H9 (cell line): ENCODE measurements at regions not wholly inside any gene's neighbourhood (a gene's known extent, or its start where the extent isn't known, plus 50 kb on each side); places are given as distances from the start of the nearest gene placed in this dataset.
A peak's percentile ranks its signal among the peaks of the same experiment; 100 is the strongest.

Experiments used
- DNase-seq: peaks from one replicate; pipeline ENCODE4 v3.0.0-alpha.2; 2017
- H2AFZ ChIP-seq: one replicate; pipeline ENCODE4 v1.6.1; 2013; ENCODE audit warnings: mild to moderate bottlenecking, low read length, control low read depth, moderate library complexity
- H2AK5ac ChIP-seq: 2 replicates; pipeline ENCODE4 v1.6.1; 2013; ENCODE audit warnings: low read length, control low read depth, mixed read lengths; ENCODE audit not compliant: insufficient read length
- H2BK120ac ChIP-seq: one replicate; pipeline ENCODE4 v1.6.1; 2013; ENCODE audit warnings: low read depth, mild to moderate bottlenecking, low read length, control low read depth, inconsistent platforms; ENCODE audit not compliant: poor library complexity, severe bottlenecking
- H2BK12ac ChIP-seq: 2 replicates; pipeline ENCODE4 v1.6.1; 2013; ENCODE audit warnings: low read length, control low read depth, mixed read lengths, low read depth; ENCODE audit not compliant: insufficient read length
- H2BK15ac ChIP-seq: 2 replicates; pipeline ENCODE4 v1.6.1; 2013; ENCODE audit warnings: low read depth, low read length, control low read depth
- H2BK20ac ChIP-seq: one replicate; pipeline ENCODE4 v1.6.1; 2013; ENCODE audit warnings: low read depth, mild to moderate bottlenecking, low read length, control low read depth, inconsistent platforms; ENCODE audit not compliant: poor library complexity, severe bottlenecking
- H2BK5ac ChIP-seq: 2 replicates; pipeline ENCODE4 v1.6.1; 2013; ENCODE audit warnings: low read length, control low read depth, mixed read lengths; ENCODE audit not compliant: insufficient read length
- H3K14ac ChIP-seq: 2 replicates; pipeline ENCODE4 v1.6.1; 2013; ENCODE audit warnings: low read length, control low read depth; ENCODE audit not compliant: insufficient read depth
- H3K18ac ChIP-seq: 2 replicates; pipeline ENCODE4 v1.6.1; 2013; ENCODE audit warnings: low read depth, mild to moderate bottlenecking, mixed read lengths, low read length, control low read depth; ENCODE audit not compliant: insufficient read length
- H3K23ac ChIP-seq: 2 replicates; pipeline ENCODE4 v1.6.1; 2013; ENCODE audit warnings: low read length, control low read depth, mixed read lengths, low read depth; ENCODE audit not compliant: insufficient read length
- H3K23me2 ChIP-seq: 2 replicates; pipeline ENCODE4 v1.6.1; 2013; ENCODE audit warnings: low read depth, mild to moderate bottlenecking, mixed read lengths, low read length, control low read depth; ENCODE audit not compliant: insufficient read length, poor library complexity, severe bottlenecking
- H3K27ac ChIP-seq: 2 replicates; pipeline ENCODE4 v1.5.1; 2013; ENCODE audit warnings: low read length, control low read depth, mixed read lengths, low read depth; ENCODE audit not compliant: insufficient read length
- H3K27me3 ChIP-seq: 2 replicates; pipeline ENCODE4 v1.6.1; 2013; ENCODE audit warnings: low read length, control low read depth, inconsistent platforms; ENCODE audit not compliant: insufficient read depth
- H3K4ac ChIP-seq: 2 replicates; pipeline ENCODE4 v1.6.1; 2013; ENCODE audit warnings: low read depth, mild to moderate bottlenecking, control low read depth, inconsistent platforms, low read length, moderate library complexity
- H3K4me1 ChIP-seq: 2 replicates; pipeline ENCODE4 v1.6.1; 2013; ENCODE audit warnings: low read length, control low read depth, inconsistent platforms; ENCODE audit not compliant: insufficient read depth
- H3K4me2 ChIP-seq: 2 replicates; pipeline ENCODE4 v1.6.1; 2013; ENCODE audit warnings: low read length, control low read depth, mixed read lengths; ENCODE audit not compliant: insufficient read length, insufficient read depth
- H3K56ac ChIP-seq: 2 replicates; pipeline ENCODE4 v1.6.1; 2013; ENCODE audit warnings: low read depth, mild to moderate bottlenecking, mixed read lengths, low read length, control low read depth; ENCODE audit not compliant: insufficient read length
- H3K79me1 ChIP-seq: 2 replicates; pipeline ENCODE4 v1.6.1; 2013; ENCODE audit warnings: low read depth, mild to moderate bottlenecking, moderate library complexity, low read length, control low read depth, inconsistent platforms; ENCODE audit not compliant: insufficient read depth, poor library complexity, severe bottlenecking
- H3K79me2 ChIP-seq: 2 replicates; pipeline ENCODE4 v1.6.1; 2013; ENCODE audit warnings: low read length, control low read depth, inconsistent platforms; ENCODE audit not compliant: insufficient read depth
- H3K9ac ChIP-seq: 2 replicates; pipeline ENCODE4 v1.6.1; 2013; ENCODE audit warnings: low read length, control low read depth, mixed read lengths; ENCODE audit not compliant: insufficient read length; ENCODE audit errors: extremely low read depth
- H3K9me3 ChIP-seq: one replicate; pipeline ENCODE4 v1.6.1; 2013; ENCODE audit warnings: low read depth, low read length, inconsistent platforms; ENCODE audit not compliant: control insufficient read depth
- H3T11ph ChIP-seq: one replicate; pipeline ENCODE4 v1.6.1; 2013; ENCODE audit warnings: mild to moderate bottlenecking, low read length, control low read depth, inconsistent platforms
- H4K20me1 ChIP-seq: one replicate; pipeline ENCODE4 v1.6.1; 2013; ENCODE audit not compliant: control insufficient read depth, insufficient read length, insufficient read depth
- H4K5ac ChIP-seq: 2 replicates; pipeline ENCODE4 v1.6.1; 2013; ENCODE audit warnings: low read depth, mild to moderate bottlenecking, mixed read lengths, low read length, control low read depth; ENCODE audit not compliant: insufficient read length
- H4K8ac ChIP-seq: replicated peaks from 2 replicates; pipeline ENCODE4 v1.6.1; 2013; ENCODE audit warnings: low read length, control low read depth, mixed read lengths, low read depth; ENCODE audit not compliant: insufficient read length
- H4K91ac ChIP-seq: 2 replicates; pipeline ENCODE4 v1.6.1; 2013; ENCODE audit warnings: low read depth, mild to moderate bottlenecking, moderate library complexity, mixed read lengths, low read length, control low read depth; ENCODE audit not compliant: insufficient read length
- H3K27ac Mint-ChIP-seq, 3 experiments: 2 replicates in 2 of 3; 3 replicates in 1 of 3; pipeline ENCODE4 v1.8.0; 2020 to 2021; ENCODE audit warnings: mixed read lengths in 3 of 3, mild to moderate bottlenecking in 1 of 3, moderate library complexity in 1 of 3
- H3K27me3 Mint-ChIP-seq: 2 replicates; pipeline ENCODE4 v1.8.0; 2021; ENCODE audit warnings: low read depth, mild to moderate bottlenecking, moderate library complexity, mixed read lengths
- H3K36me3 Mint-ChIP-seq, 3 experiments: 2 replicates in 2 of 3; 3 replicates in 1 of 3; pipeline ENCODE4 v1.8.0; 2020 to 2021; ENCODE audit warnings: low read depth in 3 of 3, mixed read lengths in 3 of 3; ENCODE audit not compliant: insufficient read depth in 1 of 3
- H3K4me1 Mint-ChIP-seq, 2 experiments: 2 replicates each; pipeline ENCODE4 v1.8.0; 2020; ENCODE audit warnings: mixed read lengths in 2 of 2
- H3K4me3 Mint-ChIP-seq, 2 experiments: 2 replicates in 1 of 2; 3 replicates in 1 of 2; pipeline ENCODE4 v1.8.0; 2020 to 2021; ENCODE audit warnings: mild to moderate bottlenecking in 2 of 2, mixed read lengths in 2 of 2, moderate library complexity in 1 of 2
- H3K9me3 Mint-ChIP-seq, 2 experiments: 2 replicates in 1 of 2; 3 replicates in 1 of 2; pipeline ENCODE4 v1.8.0; 2020; ENCODE audit warnings: mild to moderate bottlenecking in 2 of 2, mixed read lengths in 2 of 2, moderate library complexity in 1 of 2
- CTCF ChIP-seq: fragments of 200-600 bp; sonication (generic); conservative IDR thresholded peaks from 3 replicates; pipeline ENCODE4 v1.8.0; 2021; ENCODE audit warnings: antibody characterized with exemption, mild to moderate bottlenecking
- WGBS: extraction: QIAGEN DNeasy Blood & Tissue Kit; methylation state at CpG from one replicate; pipeline ENCODE4 v1.1.7; 2013; ENCODE audit warnings: missing lambda C conversion rate, low lambda C conversion rate, mixed read lengths; ENCODE audit not compliant: insufficient read length; ENCODE audit errors: extremely low coverage; 5-methylcytosine and 5-hydroxymethylcytosine counted together

- Mint-ChIP-seq H3K27ac (peak overlapping the region in 2 of 3 experiments; percentile 67 to 95; a peak in 5 of 7 replicates), H3K4me3 (peak overlapping the region; percentile 83 to 86), H3K9me3 (no peaks in the 10 kb centered on the region), H3K4me1 (peaks cover 57 to 61% of the 10 kb centered on the region in 2 experiments), H3K36me3 (no peaks in the 10 kb centered on the region; a peak in 1 of 7 replicates), H3K27me3 (no peaks in the 10 kb centered on the region)
- H4K8ac ChIP-seq = no peak overlapping the region
- no peak overlapping the region for H3K27ac ChIP-seq
- H4K5ac ChIP-seq = no peak overlapping the region
- no peak overlapping the region for H3K4ac ChIP-seq
- H3K18ac ChIP-seq = peak overlapping the region; percentile 51
- no peak overlapping the region for H2BK12ac ChIP-seq
- H3K79me1 ChIP-seq = no peaks in the 10 kb centered on the region
- H4K20me1 ChIP-seq = no peaks in the 10 kb centered on the region
- H4K91ac ChIP-seq = no peak overlapping the region
- no peak for TF ChIP-seq CTCF
- peaks cover 8% of the 10 kb centered on the region for H3K23me2 ChIP-seq
- no peak overlapping the region for H2BK5ac ChIP-seq
- no peak overlapping the region for H3T11ph ChIP-seq
- H3K27me3 ChIP-seq = no peaks in the 10 kb centered on the region
- H2BK120ac ChIP-seq = no peak overlapping the region
- H2AK5ac ChIP-seq = no peak overlapping the region
- no peaks in the 10 kb centered on the region for H3K9me3 ChIP-seq
- peak overlapping the region; percentile 79 for H3K4me2 ChIP-seq
- H3K56ac ChIP-seq = no peak overlapping the region
- H2BK20ac ChIP-seq = no peak overlapping the region
- H3K14ac ChIP-seq = 0 out of 2 replicates have a peak overlapping the region, but pooled peaks have one; percentile 4
- peak overlapping the region; percentile 66 for H3K9ac ChIP-seq
- no CpG with 5 or more reads among the region's 18 CpGs for WGBS
- H3K23ac ChIP-seq = no peak overlapping the region
- peak; percentile 81 for DNase-seq
- no peaks in the 10 kb centered on the region for H3K79me2 ChIP-seq
- H3K4me1 ChIP-seq = peaks cover 2% of the 10 kb centered on the region; the same call in 1 of the 2 replicates
- H2BK15ac ChIP-seq = no peak overlapping the region
- no peak overlapping the region for H2AFZ ChIP-seq
Observed at GRCh38 chr18:34493099-34493544, 217.0 kb upstream of the DTNA start.
